ENCODE measurements at regions not wholly inside any gene's neighbourhood (a gene's known extent, or its start where the extent isn't known, plus 50 kb on each side); places are given as distances from the start of the nearest gene placed in this dataset.
"Not testable (repeated sequence)": the region's sequence is repeated elsewhere in the genome, so short reads cannot be mapped to it uniquely, and the experiment has no call there.

DNA sequence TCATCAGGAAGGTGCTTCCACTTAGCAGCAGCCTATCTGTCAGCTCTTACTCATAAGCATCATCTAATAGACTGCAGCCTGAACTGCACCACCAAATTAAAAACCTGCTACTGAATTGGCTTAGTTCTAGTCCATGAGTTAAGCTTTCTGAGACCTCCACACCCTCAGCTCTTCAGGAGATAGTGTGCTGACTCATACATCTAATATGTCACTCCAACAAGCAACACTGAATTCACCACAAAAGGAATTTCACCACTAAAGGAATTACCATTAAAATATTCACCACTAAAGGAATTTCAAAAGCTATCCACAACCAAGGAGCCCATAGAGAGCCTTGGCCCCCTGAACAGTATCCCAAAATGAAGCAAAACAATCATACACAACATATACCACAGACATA lies 418.5 kb upstream of the RORB start (continued):
- TF ChIP-seq USF2 (IDR thresholded peaks at IDR 0.05; ENCODE audit: borderline replicate concordance, low read depth, low read length) (no peak), CHD2 (IDR thresholded peaks at IDR 0.05; ENCODE audit: low read length, partially characterized antibody) (no peak), SIN3A (IDR thresholded peaks at IDR 0.05; ENCODE audit: borderline replicate concordance, low read depth, low read length) (no peak), ELF1 (IDR thresholded peaks at IDR 0.05) (no peak), IRF3 (IDR thresholded peaks at IDR 0.05; ENCODE audit: low read depth, low read length) (no peak)
- TF ChIP-seq, protein P1, sequence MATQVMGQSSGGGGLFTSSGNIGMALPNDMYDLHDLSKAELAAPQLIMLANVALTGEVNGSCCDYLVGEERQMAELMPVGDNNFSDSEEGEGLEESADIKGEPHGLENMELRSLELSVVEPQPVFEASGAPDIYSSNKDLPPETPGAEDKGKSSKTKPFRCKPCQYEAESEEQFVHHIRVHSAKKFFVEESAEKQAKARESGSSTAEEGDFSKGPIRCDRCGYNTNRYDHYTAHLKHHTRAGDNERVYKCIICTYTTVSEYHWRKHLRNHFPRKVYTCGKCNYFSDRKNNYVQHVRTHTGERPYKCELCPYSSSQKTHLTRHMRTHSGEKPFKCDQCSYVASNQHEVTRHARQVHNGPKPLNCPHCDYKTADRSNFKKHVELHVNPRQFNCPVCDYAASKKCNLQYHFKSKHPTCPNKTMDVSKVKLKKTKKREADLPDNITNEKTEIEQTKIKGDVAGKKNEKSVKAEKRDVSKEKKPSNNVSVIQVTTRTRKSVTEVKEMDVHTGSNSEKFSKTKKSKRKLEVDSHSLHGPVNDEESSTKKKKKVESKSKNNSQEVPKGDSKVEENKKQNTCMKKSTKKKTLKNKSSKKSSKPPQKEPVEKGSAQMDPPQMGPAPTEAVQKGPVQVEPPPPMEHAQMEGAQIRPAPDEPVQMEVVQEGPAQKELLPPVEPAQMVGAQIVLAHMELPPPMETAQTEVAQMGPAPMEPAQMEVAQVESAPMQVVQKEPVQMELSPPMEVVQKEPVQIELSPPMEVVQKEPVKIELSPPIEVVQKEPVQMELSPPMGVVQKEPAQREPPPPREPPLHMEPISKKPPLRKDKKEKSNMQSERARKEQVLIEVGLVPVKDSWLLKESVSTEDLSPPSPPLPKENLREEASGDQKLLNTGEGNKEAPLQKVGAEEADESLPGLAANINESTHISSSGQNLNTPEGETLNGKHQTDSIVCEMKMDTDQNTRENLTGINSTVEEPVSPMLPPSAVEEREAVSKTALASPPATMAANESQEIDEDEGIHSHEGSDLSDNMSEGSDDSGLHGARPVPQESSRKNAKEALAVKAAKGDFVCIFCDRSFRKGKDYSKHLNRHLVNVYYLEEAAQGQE (IDR thresholded peaks at IDR 0.05; ENCODE audit: low read depth, low read length) = no peak

GRCh38 chr9:74080652-74081051 lies 416.5 kb upstream of the RORB start:
- WGBS (ENCODE audit: low lambda C conversion rate) = 38% methylated on average over 4 of the region's 4 CpGs
- H3K79me2 ChIP-seq (ENCODE audit: insufficient read depth); H3K4me1 ChIP-seq (ENCODE audit: control insufficient read depth in 1 of 2, insufficient read depth in 2 of 2, low read depth in 1 of 2, low read length in 1 of 2); H3K9me3 ChIP-seq; H3K9ac ChIP-seq; H3K27ac ChIP-seq (ENCODE audit: low read depth in 2 of 2, low read length in 1 of 2); H3K36me3 ChIP-seq (replicated peaks in 1 of 2; ENCODE audit: control insufficient read depth in 1 of 2, insufficient read depth in 2 of 2, low read length in 1 of 2); H3K4me2 ChIP-seq; H3F3A ChIP-seq (replicated peaks; ENCODE audit: insufficient read depth); H3K4me3 ChIP-seq (ENCODE audit: low read depth in 2 of 2, low read length in 1 of 2); CTCF ChIA-PET; H3K9me2 ChIP-seq; DNase-seq; POLR2A ChIA-PET; H2AFZ ChIP-seq (ENCODE audit: low read depth); H4K20me1 ChIP-seq (ENCODE audit: insufficient read depth); H3K27me3 ChIP-seq (ENCODE audit: insufficient read depth): not testable (repeated sequence)

- H3K9me2 ChIP-seq = no peaks in the 10 kb centered on the region
- ChIA-PET POLR2A (no interaction called here), CTCF (no interaction called here)
- no peak overlapping the region for H3K9ac ChIP-seq
- no peak overlapping the region for H3K4me2 ChIP-seq
- no peaks in the 10 kb centered on the region for H3K36me3 ChIP-seq (replicated peaks in 1 of 2; ENCODE audit: control insufficient read depth in 1 of 2, insufficient read depth in 2 of 2, low read length in 1 of 2)
- no peak overlapping the region for H2AFZ ChIP-seq (ENCODE audit: low read depth)
- no peaks in the 10 kb centered on the region for H3K4me1 ChIP-seq (ENCODE audit: control insufficient read depth in 1 of 2, insufficient read depth in 2 of 2, low read depth in 1 of 2, low read length in 1 of 2)
- no peaks in the 10 kb centered on the region for H3K79me2 ChIP-seq (ENCODE audit: insufficient read depth)
- no peaks in the 10 kb centered on the region for H3F3A ChIP-seq (replicated peaks; ENCODE audit: insufficient read depth)
- no peak overlapping the region for H3K4me3 ChIP-seq (ENCODE audit: low read depth in 2 of 2, low read length in 1 of 2)
- no peaks in the 10 kb centered on the region for H3K27me3 ChIP-seq (ENCODE audit: insufficient read depth)
- no peaks in the 10 kb centered on the region for H4K20me1 ChIP-seq (ENCODE audit: insufficient read depth)
- no peak for DNase-seq
- H3K9me3 ChIP-seq = no peaks in the 10 kb centered on the region
- no peak overlapping the region for H3K27ac ChIP-seq (ENCODE audit: low read depth in 2 of 2, low read length in 1 of 2)
- 45% methylated on average over 2 of the region's 2 CpGs for WGBS (ENCODE audit: low lambda C conversion rate)
- TF ChIP-seq PBX3 (IDR thresholded peaks at IDR 0.05) = no peak
- no peak for TF ChIP-seq RCOR1 (IDR thresholded peaks at IDR 0.05; ENCODE audit: low read length)
- TF ChIP-seq TAF1 (IDR thresholded peaks at IDR 0.05; ENCODE audit: borderline replicate concordance, low read depth, low read length) = no peak
- TF ChIP-seq GATA2 (CRISPR knock-in tag; IDR thresholded peaks at IDR 0.05) = no peak
- TF ChIP-seq ELF1 (IDR thresholded peaks at IDR 0.05) = no peak
- TF ChIP-seq NFIC (IDR thresholded peaks at IDR 0.05; ENCODE audit: borderline replicate concordance) = no peak
- no peak for TF ChIP-seq FOXM1 (IDR thresholded peaks at IDR 0.05; ENCODE audit: low read depth)
- no peak for TF ChIP-seq POLR2AphosphoS5 (IDR thresholded peaks at IDR 0.05; ENCODE audit: low read depth, low read length)
- no peak for TF ChIP-seq MEF2A (IDR thresholded peaks at IDR 0.05; ENCODE audit: borderline replicate concordance, low read depth)
- no peak for TF ChIP-seq MXI1 (IDR thresholded peaks at IDR 0.05; ENCODE audit: low read depth, low read length)
- TF ChIP-seq TCF12 (IDR thresholded peaks at IDR 0.05) = no peak
Observed at GRCh38 chr9:74083681-74084433, 413.3 kb upstream of the RORB start.

Measured in SK-N-SH (cell line).